Activated CD8-positive, alpha-beta T cell treated with anti-CD3 and anti-CD28 coated beads for 36 hours (primary cell): ENCODE measurements at regions not wholly inside any gene's neighbourhood (a gene's known extent, or its start where the extent isn't known, plus 50 kb on each side); places are given as distances from the start of the nearest gene placed in this dataset.

Experiments used
- ATAC-seq: fragments of 200-7000 bp; cut with Tn5 transposase; one replicate; pipeline ENCODE4 v1.10.0; 2021; ENCODE audit warnings: mild to moderate bottlenecking, moderate library complexity
- CTCF ChIA-PET: fragments of 350-600 bp; sonication (Branson Sonifier 250); formaldehyde crosslinking; loops from one replicate; lab custom pipeline; 2021; ENCODE audit warnings: antibody characterized with exemption; lab: Charles Lee
- POLR2A ChIA-PET: fragments of 350-600 bp; sonication (Branson Sonifier 250); formaldehyde crosslinking; loops from one replicate; lab custom pipeline; 2021; ENCODE audit warnings: antibody characterized with exemption; lab: Charles Lee
- DNase-seq: peaks from one replicate; pipeline ENCODE4 v3.0.0-alpha.2; 2020
- H3K27ac Mint-ChIP-seq: one replicate; pipeline ENCODE4 v1.8.0; 2021; ENCODE audit warnings: mild to moderate bottlenecking, mixed read lengths
- H3K27me3 Mint-ChIP-seq: one replicate; pipeline ENCODE4 v1.8.0; 2021; ENCODE audit warnings: mixed read lengths
- H3K36me3 Mint-ChIP-seq: one replicate; pipeline ENCODE4 v1.8.0; 2021; ENCODE audit warnings: low read depth, mixed read lengths
- H3K4me1 Mint-ChIP-seq: one replicate; pipeline ENCODE4 v1.8.0; 2021; ENCODE audit warnings: low read depth, mixed read lengths
- H3K4me3 Mint-ChIP-seq: one replicate; pipeline ENCODE4 v1.8.0; 2021; ENCODE audit warnings: mild to moderate bottlenecking, moderate library complexity, mixed read lengths
- H3K9me3 Mint-ChIP-seq: one replicate; pipeline ENCODE4 v1.8.0; 2021; ENCODE audit warnings: mixed read lengths
- intact Hi-C: fragments of 100-400 bp; cut with micrococcal nuclease; formaldehyde crosslinking; loops from one replicate; pipeline ENCODE4 v1.10.0; 2022
- TF ChIP-seq, protein P1 (sequence below): fragments of 200-600 bp; IDR thresholded peaks from one replicate; pipeline ENCODE4 v1.8.0; 2022; ENCODE audit warnings: antibody characterized with exemption, mild to moderate bottlenecking

DNA sequence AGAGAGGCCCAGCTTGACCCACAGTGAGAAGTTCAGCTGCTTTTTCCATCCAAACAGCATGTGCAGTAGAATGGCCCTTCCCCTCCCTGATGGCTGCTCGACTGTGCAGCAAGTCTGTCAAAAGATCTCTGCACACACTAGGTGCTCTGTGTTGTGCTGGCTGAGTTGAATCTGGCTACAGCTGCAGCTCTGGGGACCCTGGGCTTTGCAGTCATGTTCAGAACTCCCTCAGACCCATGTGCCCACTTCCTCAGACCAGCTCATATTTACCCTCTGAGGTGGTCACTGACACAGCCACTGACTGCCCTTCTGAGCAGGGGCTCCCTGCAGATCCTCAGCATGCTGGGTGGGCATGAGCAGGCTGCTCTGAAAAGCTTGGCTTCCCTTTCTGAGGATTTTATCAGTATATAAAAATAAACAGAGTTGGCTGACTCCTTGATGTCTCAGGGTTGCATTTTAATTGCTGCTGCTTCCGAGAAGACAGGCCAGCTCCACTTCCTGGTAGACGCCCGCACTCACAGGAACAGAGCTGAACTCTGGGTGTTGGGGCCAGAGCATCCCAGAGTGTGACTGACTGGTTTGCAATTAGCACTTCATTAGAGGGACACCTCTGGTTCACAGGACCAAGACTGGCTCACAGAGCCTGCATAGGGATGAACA is 507.9 kb downstream of the RPS24 start:
- intact Hi-C loops, result no loop called here
- TF ChIP-seq, protein P1, sequence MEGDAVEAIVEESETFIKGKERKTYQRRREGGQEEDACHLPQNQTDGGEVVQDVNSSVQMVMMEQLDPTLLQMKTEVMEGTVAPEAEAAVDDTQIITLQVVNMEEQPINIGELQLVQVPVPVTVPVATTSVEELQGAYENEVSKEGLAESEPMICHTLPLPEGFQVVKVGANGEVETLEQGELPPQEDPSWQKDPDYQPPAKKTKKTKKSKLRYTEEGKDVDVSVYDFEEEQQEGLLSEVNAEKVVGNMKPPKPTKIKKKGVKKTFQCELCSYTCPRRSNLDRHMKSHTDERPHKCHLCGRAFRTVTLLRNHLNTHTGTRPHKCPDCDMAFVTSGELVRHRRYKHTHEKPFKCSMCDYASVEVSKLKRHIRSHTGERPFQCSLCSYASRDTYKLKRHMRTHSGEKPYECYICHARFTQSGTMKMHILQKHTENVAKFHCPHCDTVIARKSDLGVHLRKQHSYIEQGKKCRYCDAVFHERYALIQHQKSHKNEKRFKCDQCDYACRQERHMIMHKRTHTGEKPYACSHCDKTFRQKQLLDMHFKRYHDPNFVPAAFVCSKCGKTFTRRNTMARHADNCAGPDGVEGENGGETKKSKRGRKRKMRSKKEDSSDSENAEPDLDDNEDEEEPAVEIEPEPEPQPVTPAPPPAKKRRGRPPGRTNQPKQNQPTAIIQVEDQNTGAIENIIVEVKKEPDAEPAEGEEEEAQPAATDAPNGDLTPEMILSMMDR, result no peak
- peak; percentile 55 for ATAC-seq
- Mint-ChIP-seq H3K27me3 (no peaks in the 10 kb centered on the region), H3K4me1 (peaks cover 4% of the 10 kb centered on the region), H3K4me3 (no peak overlapping the region), H3K27ac (no peak overlapping the region), H3K9me3 (no peaks in the 10 kb centered on the region), H3K36me3 (no peaks in the 10 kb centered on the region)
- ChIA-PET POLR2A (no interaction called here), CTCF (interaction anchor here (1.1 to 1.5 kb wide), 2 partner anchors 25 to 116 kb away, joined by 3 to 4 read pairs; no protein-coding TSS in a partner anchor)
- DNase-seq, result peak; percentile 24

DNA sequence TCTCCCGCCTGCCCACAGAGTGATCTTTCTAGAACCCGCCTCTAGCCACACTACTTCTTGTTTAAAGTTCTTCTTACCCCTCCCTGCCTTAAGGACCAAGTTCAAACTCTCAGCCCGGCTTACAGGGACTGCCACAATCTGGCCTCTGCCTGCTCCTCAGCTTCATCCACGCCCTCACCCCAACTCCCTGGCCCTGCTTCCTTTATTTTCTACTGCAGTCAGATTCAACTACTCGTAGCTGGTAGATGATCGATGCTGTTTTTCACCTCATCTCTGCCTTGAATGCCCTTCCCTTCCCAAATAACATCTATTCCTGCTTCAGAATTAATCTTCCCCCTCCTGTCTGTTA is 508.5 kb downstream of the RPS24 start:
- TF ChIP-seq, protein P1, result no peak
- intact Hi-C loops, result no loop called here
- peaks cover 4% of the 10 kb centered on the region for H3K4me1 Mint-ChIP-seq
- ATAC-seq (no peak), DNase-seq (no peak)
- H3K36me3 Mint-ChIP-seq, result no peaks in the 10 kb centered on the region
- ChIA-PET POLR2A (no interaction called here), CTCF (interaction anchor here (1.1 to 1.5 kb wide), 2 partner anchors 25 to 116 kb away, joined by 3 to 4 read pairs; no protein-coding TSS in a partner anchor)
- no peak overlapping the region for H3K27ac Mint-ChIP-seq
- no peaks in the 10 kb centered on the region for H3K27me3 Mint-ChIP-seq
- no peaks in the 10 kb centered on the region for H3K9me3 Mint-ChIP-seq
- no peak overlapping the region for H3K4me3 Mint-ChIP-seq

DNA sequence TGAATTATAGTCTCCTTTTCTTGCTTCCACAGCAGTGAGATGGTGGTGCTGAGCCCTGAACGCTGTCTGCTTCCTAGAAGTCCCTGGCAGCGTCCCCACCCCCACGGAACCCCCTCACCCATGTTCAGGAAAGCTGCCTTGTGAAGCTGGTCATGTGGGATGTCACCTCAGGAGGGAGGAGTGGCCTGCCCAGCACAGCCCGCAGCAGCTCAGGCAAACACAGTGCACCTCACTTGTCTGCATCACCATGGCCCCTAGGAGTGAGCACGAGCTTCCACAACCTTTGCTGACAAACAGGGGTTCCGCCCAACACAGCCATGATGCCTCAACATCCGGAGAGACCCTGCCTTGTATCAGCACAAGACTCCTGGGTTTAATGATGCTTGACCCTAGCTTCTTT is 508.9 kb downstream of the RPS24 start:
- Mint-ChIP-seq H3K27me3 (no peaks in the 10 kb centered on the region), H3K36me3 (no peaks in the 10 kb centered on the region)
- intact Hi-C loops, result no loop called here

DNA sequence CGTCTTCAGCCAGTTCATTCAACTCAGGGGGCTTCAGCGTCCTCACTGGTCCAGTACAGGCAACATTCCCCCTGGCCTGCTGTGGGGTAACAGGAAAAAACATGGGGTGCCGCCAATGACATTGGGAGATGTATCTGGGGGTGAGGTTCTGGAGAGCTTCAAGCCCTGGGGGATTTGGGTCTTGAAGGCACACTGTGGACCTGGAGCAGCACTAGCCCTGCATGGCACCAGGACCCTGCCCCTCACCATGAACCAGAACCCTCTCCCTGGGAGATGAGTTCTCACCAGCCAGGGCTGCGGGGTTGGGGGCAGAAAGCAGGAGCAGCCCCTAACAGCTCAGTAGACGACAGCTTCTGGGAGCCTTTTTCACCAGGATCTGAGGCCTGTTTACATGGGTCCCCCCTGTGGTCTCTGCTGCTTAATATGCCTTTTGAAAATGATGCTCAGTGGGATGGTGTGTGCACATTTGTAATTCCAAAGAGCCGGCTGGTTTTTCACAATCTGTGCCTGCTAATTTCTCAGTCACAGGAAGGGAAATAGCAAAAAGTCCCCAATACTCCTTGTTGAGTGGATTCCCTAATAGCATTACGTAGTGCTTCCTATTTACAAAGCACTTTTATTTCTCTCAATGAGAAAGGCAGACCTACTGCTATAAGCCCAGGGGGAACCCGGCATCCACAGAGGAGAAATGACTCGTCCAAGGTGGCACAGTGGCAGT is 509.5 kb downstream of the RPS24 start:
- Mint-ChIP-seq H3K27ac (no peak overlapping the region), H3K36me3 (no peaks in the 10 kb centered on the region), H3K9me3 (no peaks in the 10 kb centered on the region), H3K27me3 (peaks cover 4% of the 10 kb centered on the region), H3K4me3 (no peak overlapping the region), H3K4me1 (peaks cover 4% of the 10 kb centered on the region)
- CTCF ChIA-PET, result interaction anchor here (1.2 to 1.5 kb wide), 2 partner anchors 115 to 652 kb away, joined by 3 read pairs; no protein-coding TSS in a partner anchor
- TF ChIP-seq, protein P1, result no peak
- ATAC-seq (no peak), DNase-seq (no peak)
- POLR2A ChIA-PET, result no interaction called here
- intact Hi-C loops, result no loop called here

More for the DNA sequence above, 508.9 kb downstream of the RPS24 start:
- TF ChIP-seq, protein P1, result no peak
- Mint-ChIP-seq H3K9me3 (no peaks in the 10 kb centered on the region), H3K4me1 (peaks cover 4% of the 10 kb centered on the region), H3K27ac (no peak overlapping the region), H3K4me3 (no peak overlapping the region)
- ChIA-PET POLR2A (no interaction called here), CTCF (interaction anchor here (1.1 to 1.5 kb wide), 3 partner anchors 24 to 652 kb away, joined by 3 to 4 read pairs (median 3); no protein-coding TSS in a partner anchor)
- DNase-seq (no peak), ATAC-seq (no peak)
